ENCODE measurements at regions not wholly inside any gene's neighbourhood (a gene's known extent, or its start where the extent isn't known, plus 50 kb on each side); places are given as distances from the start of the nearest gene placed in this dataset.

GRCh38 chr5:97495301-97495700 lies 312.3 kb upstream of the RIOK2 start:
- Histone ChIP-seq H3K36me3 (ENCODE audit: control insufficient read depth, insufficient read depth, low read length) (no peaks in the 10 kb centered on the region), H3K14ac (replicated peaks; ENCODE audit: low read depth, low read length) (no peak overlapping the region), H2BK20ac (ENCODE audit: low read depth, low read length) (no peak overlapping the region), H2AK9ac (replicated peaks; ENCODE audit: low read depth, low read length, poor library complexity) (no peak overlapping the region), H3K27me3 (ENCODE audit: control insufficient read depth, insufficient read depth, low read length) (no peaks in the 10 kb centered on the region; the same call in 1 of the 2 replicates), H3K9me1 (ENCODE audit: insufficient read depth, low read length) (no peaks in the 10 kb centered on the region), H3K4me1 (ENCODE audit: control insufficient read depth, insufficient read depth, low read length) (no peaks in the 10 kb centered on the region), H2BK120ac (ENCODE audit: low read depth, low read length) (no peak overlapping the region), H3K4me2 (ENCODE audit: low read depth, low read length) (no peak overlapping the region), H4K8ac (ENCODE audit: low read depth in 2 of 2, low read length in 2 of 2) (no peak overlapping the region), H3K79me1 (ENCODE audit: low read depth in 1 of 2, low read length in 2 of 2) (no peaks in the 10 kb centered on the region), H2BK5ac (ENCODE audit: low read depth, low read length, poor library complexity, severe bottlenecking) (no peak overlapping the region), H3K4me3 (ENCODE audit: insufficient read depth, low read depth, low read length) (no peak overlapping the region), H4K91ac (ENCODE audit: insufficient read depth, low read depth, low read length) (no peak overlapping the region), H3K56ac (ENCODE audit: extremely low read depth, insufficient read depth, low read length) (no peak overlapping the region), H3K9ac (ENCODE audit: low read depth, low read length) (no peak overlapping the region), H2AFZ (replicated peaks; ENCODE audit: low read length, poor library complexity) (no peak overlapping the region), H4K20me1 (ENCODE audit: insufficient read depth, low read length) (no peaks in the 10 kb centered on the region), H3K23ac (ENCODE audit: low read depth, low read length) (no peak overlapping the region), H3K9me3 (ENCODE audit: control insufficient read depth, insufficient read depth, low read length) (no peaks in the 10 kb centered on the region), H2BK15ac (ENCODE audit: low read depth, low read length) (no peak overlapping the region), H3K18ac (ENCODE audit: low read depth, low read length) (no peak overlapping the region), H3K27ac (ENCODE audit: insufficient read depth, low read length) (no peak overlapping the region), H3K4ac (ENCODE audit: low read depth, low read length) (no peak overlapping the region), H4K5ac (ENCODE audit: low read depth, low read length) (no peak overlapping the region), H2AK5ac (ENCODE audit: low read depth, low read length) (no peak overlapping the region)
- no TSS peak for BruUV-seq (replicated peaks)
- no peak for TF ChIP-seq MAFK (IDR thresholded peaks at IDR 0.05; ENCODE audit: low read depth, low read length)
- TF ChIP-seq NFE2L2 (IDR thresholded peaks at IDR 0.05; ENCODE audit: low read depth, low read length), result no peak
- no peak for TF ChIP-seq POLR2A (IDR thresholded peaks at IDR 0.05; ENCODE audit: low read depth, low read length)
- TF ChIP-seq BHLHE40 (IDR thresholded peaks at IDR 0.05; ENCODE audit: low read depth, low read length), result no peak
- no peak for TF ChIP-seq CEBPB (IDR thresholded peaks at IDR 0.05; ENCODE audit: low read depth, low read length)
- no peak for TF ChIP-seq RFX5 (IDR thresholded peaks at IDR 0.05; ENCODE audit: low read depth, low read length)
- no peak for TF ChIP-seq RAD21 (IDR thresholded peaks at IDR 0.05; ENCODE audit: low read length)
- TF ChIP-seq, protein P1, sequence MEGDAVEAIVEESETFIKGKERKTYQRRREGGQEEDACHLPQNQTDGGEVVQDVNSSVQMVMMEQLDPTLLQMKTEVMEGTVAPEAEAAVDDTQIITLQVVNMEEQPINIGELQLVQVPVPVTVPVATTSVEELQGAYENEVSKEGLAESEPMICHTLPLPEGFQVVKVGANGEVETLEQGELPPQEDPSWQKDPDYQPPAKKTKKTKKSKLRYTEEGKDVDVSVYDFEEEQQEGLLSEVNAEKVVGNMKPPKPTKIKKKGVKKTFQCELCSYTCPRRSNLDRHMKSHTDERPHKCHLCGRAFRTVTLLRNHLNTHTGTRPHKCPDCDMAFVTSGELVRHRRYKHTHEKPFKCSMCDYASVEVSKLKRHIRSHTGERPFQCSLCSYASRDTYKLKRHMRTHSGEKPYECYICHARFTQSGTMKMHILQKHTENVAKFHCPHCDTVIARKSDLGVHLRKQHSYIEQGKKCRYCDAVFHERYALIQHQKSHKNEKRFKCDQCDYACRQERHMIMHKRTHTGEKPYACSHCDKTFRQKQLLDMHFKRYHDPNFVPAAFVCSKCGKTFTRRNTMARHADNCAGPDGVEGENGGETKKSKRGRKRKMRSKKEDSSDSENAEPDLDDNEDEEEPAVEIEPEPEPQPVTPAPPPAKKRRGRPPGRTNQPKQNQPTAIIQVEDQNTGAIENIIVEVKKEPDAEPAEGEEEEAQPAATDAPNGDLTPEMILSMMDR (conservative IDR thresholded peaks at IDR 0.05; ENCODE audit: low read depth, low read length), result no peak
- no peak for TF ChIP-seq USF2 (IDR thresholded peaks at IDR 0.05; ENCODE audit: low read depth, low read length)
- no peak for TF ChIP-seq MAZ (IDR thresholded peaks at IDR 0.05; ENCODE audit: borderline replicate concordance, low read depth, low read length)
- TF ChIP-seq MXI1 (IDR thresholded peaks at IDR 0.05; ENCODE audit: borderline replicate concordance, low read depth, low read length), result no peak
- TF ChIP-seq, protein P2, sequence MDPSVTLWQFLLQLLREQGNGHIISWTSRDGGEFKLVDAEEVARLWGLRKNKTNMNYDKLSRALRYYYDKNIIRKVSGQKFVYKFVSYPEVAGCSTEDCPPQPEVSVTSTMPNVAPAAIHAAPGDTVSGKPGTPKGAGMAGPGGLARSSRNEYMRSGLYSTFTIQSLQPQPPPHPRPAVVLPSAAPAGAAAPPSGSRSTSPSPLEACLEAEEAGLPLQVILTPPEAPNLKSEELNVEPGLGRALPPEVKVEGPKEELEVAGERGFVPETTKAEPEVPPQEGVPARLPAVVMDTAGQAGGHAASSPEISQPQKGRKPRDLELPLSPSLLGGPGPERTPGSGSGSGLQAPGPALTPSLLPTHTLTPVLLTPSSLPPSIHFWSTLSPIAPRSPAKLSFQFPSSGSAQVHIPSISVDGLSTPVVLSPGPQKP (IDR thresholded peaks at IDR 0.05; ENCODE audit: borderline replicate concordance, low read depth, low read length), result no peak
- TF ChIP-seq SMC3 (IDR thresholded peaks at IDR 0.05; ENCODE audit: low read depth, low read length), result no peak
- intact Hi-C loops (cut with micrococcal nuclease), result no loop called here
- dilution Hi-C loops (cut with HindIII; ENCODE audit: low sequenced_read_pairs, unreplicated experiment), result no loop called here
- in situ Hi-C loops (cut with MboI; ENCODE audit: low sequenced_read_pairs), result no loop called here
- ChIA-PET POLR2A (ENCODE audit: unreplicated experiment) (no interaction called here), CTCF (interaction anchor here (0.7 kb wide), 1 partner anchor 59 kb away, joined by 3 read pairs; no protein-coding TSS in a partner anchor)
- DNase-seq (no peak), ATAC-seq (ENCODE audit: low read depth) (no peak)
